H1 (cell line): ENCODE measurements at regions not wholly inside any gene's neighbourhood (a gene's known extent, or its start where the extent isn't known, plus 50 kb on each side); places are given as distances from the start of the nearest gene placed in this dataset.

Experiments used
- ASH2L ChIP-seq: fragments of 200-600, 300-600 bp; sonication (generic); IDR thresholded peaks from one replicate; pipeline ENCODE4 v1.7.1; 2017; ENCODE audit warnings: low read length
- CEBPB ChIP-seq: IDR thresholded peaks from 2 replicates; pipeline ENCODE4 v1.6.1; 2012; ENCODE audit warnings: low read depth, low read length
- EGR1 ChIP-seq: IDR thresholded peaks from 2 replicates; pipeline ENCODE4 v1.6.1; 2011; ENCODE audit warnings: low read depth, low read length, borderline replicate concordance
- FOSL1 ChIP-seq: IDR thresholded peaks from 2 replicates; pipeline ENCODE4 v1.6.1; 2011; ENCODE audit warnings: mild to moderate bottlenecking, low read depth, low read length, moderate library complexity; ENCODE audit not compliant: insufficient read depth
- JUN ChIP-seq: IDR thresholded peaks from 2 replicates; pipeline ENCODE4 v1.6.1; 2011; ENCODE audit warnings: low read depth, mild to moderate bottlenecking, improper control_type of control experiment, low read length
- MAFK ChIP-seq: IDR thresholded peaks from 2 replicates; pipeline ENCODE4 v1.6.1; 2012; ENCODE audit warnings: low read depth, mild to moderate bottlenecking, improper control_type of control experiment, low read length
- NRF1 ChIP-seq: IDR thresholded peaks from 2 replicates; pipeline ENCODE4 v1.6.1; 2011; ENCODE audit warnings: mild to moderate bottlenecking, low read depth, low read length, improper control_type of control experiment
- POU5F1 ChIP-seq: IDR thresholded peaks from 2 replicates; pipeline ENCODE4 v1.6.1; 2011; ENCODE audit warnings: low read depth, mild to moderate bottlenecking, low read length, moderate library complexity
- SIN3A ChIP-seq, 2 experiments: IDR thresholded peaks in 1 of 2; conservative IDR thresholded peaks in 1 of 2; 2 replicates each; pipeline ENCODE4 v1.6.1; 2011 to 2012; ENCODE audit warnings: low read length in 2 of 2, improper control_type of control experiment in 1 of 2, low read depth in 1 of 2, mild to moderate bottlenecking in 1 of 2
- SP1 ChIP-seq: IDR thresholded peaks from 2 replicates; pipeline ENCODE4 v1.6.1; 2011; ENCODE audit warnings: low read depth, low read length
- SRF ChIP-seq: IDR thresholded peaks from 2 replicates; pipeline ENCODE4 v1.6.1; 2011; ENCODE audit warnings: mild to moderate bottlenecking, low read depth, low read length, moderate library complexity
- TBP ChIP-seq: IDR thresholded peaks from 2 replicates; pipeline ENCODE4 v1.6.1; 2011; ENCODE audit warnings: low read depth, low read length, improper control_type of control experiment
- TEAD4 ChIP-seq: IDR thresholded peaks from 2 replicates; pipeline ENCODE4 v1.6.1; 2012; ENCODE audit warnings: low read depth, low read length, inconsistent platforms, mixed read lengths
- TF ChIP-seq, protein P1 (sequence below): fragments of 300-600 bp; sonication (generic); IDR thresholded peaks from 2 replicates; pipeline ENCODE4 v1.7.1; 2012; ENCODE audit warnings: low read length, moderate library complexity, mild to moderate bottlenecking, inconsistent platforms; ENCODE audit not compliant: insufficient replicate concordance

DNA sequence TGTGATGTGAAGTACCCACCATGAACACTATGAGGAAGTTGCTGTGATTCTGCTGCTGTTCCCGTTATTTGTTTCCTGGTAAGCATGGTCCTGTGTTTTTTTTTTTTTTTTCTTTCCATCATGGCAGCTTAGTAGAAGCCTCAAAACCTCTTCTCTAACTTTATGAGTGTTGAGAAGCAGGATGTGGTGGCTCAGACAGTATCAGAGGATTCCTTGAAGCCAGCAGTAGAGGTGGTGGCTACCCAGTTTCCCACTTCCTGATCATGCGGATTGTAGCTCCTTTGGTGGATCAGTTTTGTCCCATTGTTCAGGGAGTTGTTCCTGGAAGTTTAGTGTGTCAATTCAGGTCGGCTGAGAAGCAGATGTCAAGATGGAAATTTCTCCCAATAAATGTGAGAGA, 175.8 kb downstream of the ATP23 start (continued):
- TF ChIP-seq, protein P1, sequence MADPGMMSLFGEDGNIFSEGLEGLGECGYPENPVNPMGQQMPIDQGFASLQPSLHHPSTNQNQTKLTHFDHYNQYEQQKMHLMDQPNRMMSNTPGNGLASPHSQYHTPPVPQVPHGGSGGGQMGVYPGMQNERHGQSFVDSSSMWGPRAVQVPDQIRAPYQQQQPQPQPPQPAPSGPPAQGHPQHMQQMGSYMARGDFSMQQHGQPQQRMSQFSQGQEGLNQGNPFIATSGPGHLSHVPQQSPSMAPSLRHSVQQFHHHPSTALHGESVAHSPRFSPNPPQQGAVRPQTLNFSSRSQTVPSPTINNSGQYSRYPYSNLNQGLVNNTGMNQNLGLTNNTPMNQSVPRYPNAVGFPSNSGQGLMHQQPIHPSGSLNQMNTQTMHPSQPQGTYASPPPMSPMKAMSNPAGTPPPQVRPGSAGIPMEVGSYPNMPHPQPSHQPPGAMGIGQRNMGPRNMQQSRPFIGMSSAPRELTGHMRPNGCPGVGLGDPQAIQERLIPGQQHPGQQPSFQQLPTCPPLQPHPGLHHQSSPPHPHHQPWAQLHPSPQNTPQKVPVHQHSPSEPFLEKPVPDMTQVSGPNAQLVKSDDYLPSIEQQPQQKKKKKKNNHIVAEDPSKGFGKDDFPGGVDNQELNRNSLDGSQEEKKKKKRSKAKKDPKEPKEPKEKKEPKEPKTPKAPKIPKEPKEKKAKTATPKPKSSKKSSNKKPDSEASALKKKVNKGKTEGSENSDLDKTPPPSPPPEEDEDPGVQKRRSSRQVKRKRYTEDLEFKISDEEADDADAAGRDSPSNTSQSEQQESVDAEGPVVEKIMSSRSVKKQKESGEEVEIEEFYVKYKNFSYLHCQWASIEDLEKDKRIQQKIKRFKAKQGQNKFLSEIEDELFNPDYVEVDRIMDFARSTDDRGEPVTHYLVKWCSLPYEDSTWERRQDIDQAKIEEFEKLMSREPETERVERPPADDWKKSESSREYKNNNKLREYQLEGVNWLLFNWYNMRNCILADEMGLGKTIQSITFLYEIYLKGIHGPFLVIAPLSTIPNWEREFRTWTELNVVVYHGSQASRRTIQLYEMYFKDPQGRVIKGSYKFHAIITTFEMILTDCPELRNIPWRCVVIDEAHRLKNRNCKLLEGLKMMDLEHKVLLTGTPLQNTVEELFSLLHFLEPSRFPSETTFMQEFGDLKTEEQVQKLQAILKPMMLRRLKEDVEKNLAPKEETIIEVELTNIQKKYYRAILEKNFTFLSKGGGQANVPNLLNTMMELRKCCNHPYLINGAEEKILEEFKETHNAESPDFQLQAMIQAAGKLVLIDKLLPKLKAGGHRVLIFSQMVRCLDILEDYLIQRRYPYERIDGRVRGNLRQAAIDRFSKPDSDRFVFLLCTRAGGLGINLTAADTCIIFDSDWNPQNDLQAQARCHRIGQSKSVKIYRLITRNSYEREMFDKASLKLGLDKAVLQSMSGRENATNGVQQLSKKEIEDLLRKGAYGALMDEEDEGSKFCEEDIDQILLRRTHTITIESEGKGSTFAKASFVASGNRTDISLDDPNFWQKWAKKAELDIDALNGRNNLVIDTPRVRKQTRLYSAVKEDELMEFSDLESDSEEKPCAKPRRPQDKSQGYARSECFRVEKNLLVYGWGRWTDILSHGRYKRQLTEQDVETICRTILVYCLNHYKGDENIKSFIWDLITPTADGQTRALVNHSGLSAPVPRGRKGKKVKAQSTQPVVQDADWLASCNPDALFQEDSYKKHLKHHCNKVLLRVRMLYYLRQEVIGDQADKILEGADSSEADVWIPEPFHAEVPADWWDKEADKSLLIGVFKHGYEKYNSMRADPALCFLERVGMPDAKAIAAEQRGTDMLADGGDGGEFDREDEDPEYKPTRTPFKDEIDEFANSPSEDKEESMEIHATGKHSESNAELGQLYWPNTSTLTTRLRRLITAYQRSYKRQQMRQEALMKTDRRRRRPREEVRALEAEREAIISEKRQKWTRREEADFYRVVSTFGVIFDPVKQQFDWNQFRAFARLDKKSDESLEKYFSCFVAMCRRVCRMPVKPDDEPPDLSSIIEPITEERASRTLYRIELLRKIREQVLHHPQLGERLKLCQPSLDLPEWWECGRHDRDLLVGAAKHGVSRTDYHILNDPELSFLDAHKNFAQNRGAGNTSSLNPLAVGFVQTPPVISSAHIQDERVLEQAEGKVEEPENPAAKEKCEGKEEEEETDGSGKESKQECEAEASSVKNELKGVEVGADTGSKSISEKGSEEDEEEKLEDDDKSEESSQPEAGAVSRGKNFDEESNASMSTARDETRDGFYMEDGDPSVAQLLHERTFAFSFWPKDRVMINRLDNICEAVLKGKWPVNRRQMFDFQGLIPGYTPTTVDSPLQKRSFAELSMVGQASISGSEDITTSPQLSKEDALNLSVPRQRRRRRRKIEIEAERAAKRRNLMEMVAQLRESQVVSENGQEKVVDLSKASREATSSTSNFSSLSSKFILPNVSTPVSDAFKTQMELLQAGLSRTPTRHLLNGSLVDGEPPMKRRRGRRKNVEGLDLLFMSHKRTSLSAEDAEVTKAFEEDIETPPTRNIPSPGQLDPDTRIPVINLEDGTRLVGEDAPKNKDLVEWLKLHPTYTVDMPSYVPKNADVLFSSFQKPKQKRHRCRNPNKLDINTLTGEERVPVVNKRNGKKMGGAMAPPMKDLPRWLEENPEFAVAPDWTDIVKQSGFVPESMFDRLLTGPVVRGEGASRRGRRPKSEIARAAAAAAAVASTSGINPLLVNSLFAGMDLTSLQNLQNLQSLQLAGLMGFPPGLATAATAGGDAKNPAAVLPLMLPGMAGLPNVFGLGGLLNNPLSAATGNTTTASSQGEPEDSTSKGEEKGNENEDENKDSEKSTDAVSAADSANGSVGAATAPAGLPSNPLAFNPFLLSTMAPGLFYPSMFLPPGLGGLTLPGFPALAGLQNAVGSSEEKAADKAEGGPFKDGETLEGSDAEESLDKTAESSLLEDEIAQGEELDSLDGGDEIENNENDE = no peak
- TF ChIP-seq SP1 = no peak
- no peak for TF ChIP-seq TEAD4
- TF ChIP-seq EGR1 = no peak
- TF ChIP-seq SRF = no peak
- TF ChIP-seq CEBPB = no peak
- TF ChIP-seq NRF1 = no peak
- TF ChIP-seq POU5F1 = no peak
- no peak for TF ChIP-seq JUN
- no peak for TF ChIP-seq MAFK
- no peak for TF ChIP-seq SIN3A (conservative IDR thresholded peaks at IDR 0.05 in 1 of 2, IDR thresholded peaks at IDR 0.05 in 1 of 2; ENCODE audit: low read depth in 1 of 2, low read length in 2 of 2)
- no peak for TF ChIP-seq TBP
- no peak for TF ChIP-seq FOSL1
- TF ChIP-seq ASH2L = no peak
